ENCODE measurements at regions not wholly inside any gene's neighbourhood (a gene's known extent, or its start where the extent isn't known, plus 50 kb on each side); places are given as distances from the start of the nearest gene placed in this dataset.

DNA sequence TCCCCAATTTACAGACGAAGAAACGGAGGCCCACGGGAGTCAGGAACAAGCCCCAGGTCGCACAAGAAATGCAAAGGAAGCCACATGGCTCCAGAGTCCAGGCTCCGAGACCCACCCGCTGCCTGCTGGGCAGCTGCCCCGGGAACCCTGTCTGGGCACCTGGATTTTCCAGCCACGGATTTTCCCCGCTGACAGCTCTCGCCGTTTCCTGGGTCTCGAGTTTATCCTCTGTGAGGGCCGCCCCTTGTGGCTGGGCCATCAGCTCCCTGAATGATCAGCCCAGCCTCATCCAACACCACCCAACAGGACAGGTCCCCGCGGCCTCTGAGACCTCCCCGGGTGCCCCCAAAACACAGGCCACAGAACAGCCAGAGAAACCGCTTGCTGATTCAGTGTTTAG lies 189.7 kb downstream of the BRD1 start:
- no peak for DNase-seq

GRCh38 chr22:49637255-49637760 lies 190.4 kb downstream of the BRD1 start:
- DNase-seq = no peak

- DNase-seq = no peak
These were observed 191.0 kb downstream of the BRD1 start for GRCh38 chr22:49636649-49637048.

DNA sequence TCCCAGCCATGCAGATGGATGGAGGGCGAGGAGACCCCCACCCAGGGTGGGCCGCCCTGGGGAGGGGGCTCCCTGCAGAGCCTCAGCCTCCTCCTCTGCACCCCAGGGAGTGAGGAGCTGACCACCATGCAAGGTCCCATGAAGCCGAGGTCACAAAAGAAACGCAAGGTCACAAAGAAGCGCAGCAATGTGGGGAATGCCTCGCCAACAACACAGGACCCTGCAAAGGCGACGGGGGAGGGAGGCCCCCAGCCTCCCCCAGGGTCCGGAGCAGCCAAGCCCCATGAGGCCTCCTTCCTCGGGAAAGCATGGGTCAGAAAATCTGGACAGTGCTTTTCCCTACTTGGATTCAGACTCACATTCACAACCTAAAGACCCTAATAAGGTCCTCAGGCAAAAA lies 191.5 kb downstream of the BRD1 start:
- no peak for DNase-seq

DNA sequence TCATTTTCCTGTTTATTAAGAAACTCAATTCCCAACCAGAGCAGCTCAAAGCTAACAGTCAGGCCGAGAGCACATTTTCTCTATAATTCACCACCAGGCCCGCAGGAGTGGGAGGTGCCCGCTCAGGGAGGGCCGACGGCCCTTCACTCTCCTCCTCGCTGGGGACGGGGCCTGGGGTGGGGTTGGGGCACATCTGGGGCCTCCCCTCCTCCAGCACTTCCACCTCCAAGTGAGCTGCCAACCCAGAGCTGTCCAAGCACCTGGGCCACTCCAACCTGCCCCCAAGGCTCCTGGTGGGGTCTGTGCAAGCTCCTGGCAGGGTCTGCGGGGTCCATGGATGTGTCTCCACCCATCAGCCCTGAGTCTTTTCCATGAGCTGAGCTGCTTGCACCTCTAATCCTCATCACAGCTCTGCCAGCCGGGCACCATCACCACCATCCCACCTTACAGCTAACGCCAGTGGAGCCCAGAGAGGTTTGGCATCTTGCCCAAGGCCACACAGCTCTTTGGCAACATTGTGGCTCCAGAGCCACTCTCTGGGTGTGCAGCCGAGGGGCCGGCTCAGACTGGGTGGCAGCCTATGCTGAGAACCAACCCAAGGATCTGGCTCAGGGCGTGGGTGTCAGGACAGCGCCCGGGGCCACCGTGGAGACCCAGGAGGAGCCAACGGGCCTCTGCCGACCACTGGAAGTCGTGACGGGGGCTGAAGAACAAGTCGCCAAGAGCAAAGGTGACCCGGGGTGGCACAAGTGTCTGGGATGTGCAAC lies 193.5 kb downstream of the BRD1 start:
- no peak for DNase-seq

GRCh38 chr22:49633010-49633324 lies 194.7 kb downstream of the BRD1 start:
- peak; percentile 20 for DNase-seq

DNA sequence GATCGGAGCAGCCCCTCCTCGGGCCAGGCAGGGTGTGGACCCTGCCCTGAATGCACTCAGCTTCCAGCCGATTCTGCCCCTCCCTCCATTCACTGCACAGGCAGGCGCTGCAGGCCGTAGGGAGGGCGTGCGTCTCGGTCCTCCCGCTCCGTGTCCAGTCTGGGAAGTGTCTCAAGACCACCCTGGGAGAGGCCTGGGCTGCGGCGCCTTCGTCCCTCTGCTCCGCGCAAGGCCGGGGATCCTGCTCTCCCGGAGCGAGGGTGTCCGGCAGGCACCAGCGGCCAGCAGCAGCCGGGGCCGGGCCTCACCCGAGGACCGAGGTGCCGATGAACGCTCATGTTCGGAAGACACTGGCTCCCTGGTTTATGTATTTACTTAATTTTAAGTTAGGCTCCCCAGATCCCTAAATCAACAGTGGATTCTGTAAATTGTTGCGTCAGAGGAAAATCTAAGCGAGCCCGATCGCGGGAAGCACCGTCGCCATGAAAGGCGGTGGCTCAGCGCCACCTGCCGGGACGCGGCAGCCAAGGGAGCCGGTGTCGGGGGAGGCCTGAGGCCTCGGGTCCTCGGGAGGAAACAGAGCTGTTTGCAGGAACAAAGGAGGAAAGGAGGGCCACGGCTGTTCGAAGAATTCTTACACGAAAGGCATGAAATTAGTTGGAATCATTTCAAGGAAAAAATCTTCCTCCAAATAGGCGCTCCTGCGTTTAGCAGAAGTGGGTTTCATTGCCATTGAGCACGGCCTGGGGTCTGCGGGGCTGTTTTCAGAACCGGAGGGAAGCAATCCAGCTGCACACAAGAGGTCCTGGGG lies 195.3 kb downstream of the BRD1 start:
- DNase-seq = peak; percentile 72

DNA sequence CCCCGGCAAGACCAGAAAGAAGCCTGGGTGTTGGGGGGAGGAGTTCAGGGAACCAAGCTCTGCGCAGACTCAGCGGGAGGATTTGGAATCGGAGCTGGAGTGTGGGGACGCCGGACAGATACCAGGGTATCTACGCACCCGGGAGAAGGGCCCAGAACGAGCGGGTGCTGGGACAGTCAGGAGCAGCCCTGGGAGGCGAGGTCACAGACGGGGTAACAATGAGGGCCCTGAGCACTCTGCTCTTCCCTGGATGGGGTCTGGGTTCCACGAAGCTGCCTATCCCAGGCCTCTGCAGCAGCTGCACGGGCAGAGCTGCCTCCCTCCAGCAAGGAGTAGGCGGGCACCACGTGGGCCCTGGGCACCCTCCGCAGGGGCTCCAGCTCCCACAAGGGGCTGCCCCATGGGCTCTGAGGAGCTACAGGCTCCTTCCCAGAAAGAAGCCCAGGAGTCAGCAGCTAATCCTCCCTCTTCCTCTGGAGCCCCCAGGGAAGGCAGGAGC lies 197.2 kb downstream of the BRD1 start:
- DNase-seq = no peak

DNA sequence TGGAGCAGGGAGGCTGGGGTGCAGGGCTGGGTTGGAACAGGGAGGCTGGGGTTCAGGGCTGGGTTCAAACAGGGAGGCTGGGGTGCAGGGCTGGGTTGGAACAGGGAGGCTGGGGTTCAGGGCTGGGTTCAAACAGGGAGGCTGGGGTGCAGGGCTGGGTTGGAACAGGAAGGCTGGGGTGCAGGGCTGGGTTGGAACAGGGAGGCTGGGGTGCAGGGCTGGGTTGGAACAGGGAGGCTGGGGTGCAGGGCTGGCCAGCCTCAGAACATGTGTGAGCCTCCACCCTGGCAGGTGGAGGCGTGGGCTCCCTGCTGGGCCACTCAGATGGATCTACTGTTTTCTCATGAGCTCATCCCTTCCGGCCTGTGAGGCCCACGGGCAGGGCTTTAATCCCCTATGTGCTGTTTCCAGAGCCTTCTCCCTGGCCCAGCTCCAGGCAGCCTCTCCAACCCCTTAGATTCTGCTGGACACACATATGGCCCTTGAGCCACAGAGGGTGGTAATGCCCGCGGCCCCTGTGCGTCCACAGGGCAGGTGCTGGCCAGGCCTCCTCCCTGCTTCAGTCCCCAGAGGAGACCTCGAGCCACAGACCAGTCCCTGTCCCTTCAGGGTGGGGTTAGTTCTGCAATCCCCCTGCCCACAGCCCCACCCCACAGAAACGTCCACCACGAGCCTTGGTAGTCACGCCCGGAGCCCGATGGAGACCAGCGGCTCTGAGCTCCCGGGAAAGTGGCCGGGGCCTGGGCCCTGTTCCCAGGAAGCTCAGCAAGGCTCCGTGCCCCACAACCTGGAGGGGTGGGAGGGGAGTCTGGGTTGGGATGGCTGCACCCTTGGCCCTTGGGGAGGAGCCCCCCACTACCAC lies 197.9 kb downstream of the BRD1 start:
- DNase-seq = peak; percentile 41

DNA sequence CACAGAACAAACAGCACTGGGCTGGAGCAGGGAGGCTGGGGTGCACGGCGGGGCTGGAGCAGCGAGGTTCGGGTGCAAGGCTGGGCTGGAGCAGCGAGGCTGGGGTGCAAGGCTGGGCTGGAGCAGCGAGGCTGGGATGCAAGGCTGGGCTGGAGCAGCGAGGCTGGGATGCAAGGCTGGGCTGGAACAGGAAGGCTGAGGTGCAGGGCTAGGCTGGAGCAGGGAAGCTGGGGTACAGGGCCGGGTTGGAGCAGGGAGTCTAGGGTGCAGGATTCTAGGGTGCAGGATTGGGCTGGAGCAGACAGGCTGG lies 198.5 kb downstream of the BRD1 start:
- DNase-seq = no peak

DNA sequence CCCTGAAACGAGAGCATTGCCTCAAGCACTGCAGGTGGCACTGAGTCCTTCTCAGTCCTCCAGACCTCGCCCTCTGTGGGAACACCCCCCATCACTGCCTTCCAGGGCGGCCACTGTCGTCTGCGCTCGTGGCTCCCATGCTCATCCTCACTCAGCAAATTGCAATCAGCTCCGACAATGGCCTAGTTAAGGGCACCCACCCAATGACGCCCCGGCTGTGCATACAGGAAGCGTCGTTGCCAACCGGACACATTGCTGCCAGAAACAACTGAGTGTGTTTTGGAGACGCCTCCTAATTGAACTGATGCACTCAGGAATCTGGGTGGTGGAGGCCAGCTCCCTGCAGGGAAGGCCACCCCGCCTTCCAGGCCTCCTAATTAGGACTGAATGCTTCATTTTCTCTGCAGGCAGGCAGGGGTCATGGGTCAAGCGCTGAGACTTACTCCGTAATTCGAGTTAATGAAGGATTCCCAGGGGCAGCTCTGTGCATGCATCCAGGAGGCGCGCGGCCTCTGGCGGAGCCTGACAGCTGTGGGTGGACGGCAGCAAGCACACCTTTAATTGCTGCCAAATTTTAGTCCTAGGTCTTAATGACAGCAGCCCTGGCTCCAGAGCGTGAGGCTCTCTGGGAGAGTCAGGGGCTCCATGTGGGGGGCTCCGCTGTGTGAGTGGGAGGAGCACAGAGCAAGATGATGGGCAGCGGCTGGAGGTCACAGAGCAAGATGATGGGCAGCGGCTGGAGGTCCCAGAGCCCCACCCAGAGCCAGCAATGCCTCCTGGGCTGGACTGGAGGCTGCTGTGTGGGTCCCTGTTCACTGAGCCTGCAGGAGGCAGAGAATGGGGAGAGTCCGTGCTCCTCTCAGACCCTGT lies 199.0 kb downstream of the BRD1 start:
- peak; percentile 45 for DNase-seq

DNA sequence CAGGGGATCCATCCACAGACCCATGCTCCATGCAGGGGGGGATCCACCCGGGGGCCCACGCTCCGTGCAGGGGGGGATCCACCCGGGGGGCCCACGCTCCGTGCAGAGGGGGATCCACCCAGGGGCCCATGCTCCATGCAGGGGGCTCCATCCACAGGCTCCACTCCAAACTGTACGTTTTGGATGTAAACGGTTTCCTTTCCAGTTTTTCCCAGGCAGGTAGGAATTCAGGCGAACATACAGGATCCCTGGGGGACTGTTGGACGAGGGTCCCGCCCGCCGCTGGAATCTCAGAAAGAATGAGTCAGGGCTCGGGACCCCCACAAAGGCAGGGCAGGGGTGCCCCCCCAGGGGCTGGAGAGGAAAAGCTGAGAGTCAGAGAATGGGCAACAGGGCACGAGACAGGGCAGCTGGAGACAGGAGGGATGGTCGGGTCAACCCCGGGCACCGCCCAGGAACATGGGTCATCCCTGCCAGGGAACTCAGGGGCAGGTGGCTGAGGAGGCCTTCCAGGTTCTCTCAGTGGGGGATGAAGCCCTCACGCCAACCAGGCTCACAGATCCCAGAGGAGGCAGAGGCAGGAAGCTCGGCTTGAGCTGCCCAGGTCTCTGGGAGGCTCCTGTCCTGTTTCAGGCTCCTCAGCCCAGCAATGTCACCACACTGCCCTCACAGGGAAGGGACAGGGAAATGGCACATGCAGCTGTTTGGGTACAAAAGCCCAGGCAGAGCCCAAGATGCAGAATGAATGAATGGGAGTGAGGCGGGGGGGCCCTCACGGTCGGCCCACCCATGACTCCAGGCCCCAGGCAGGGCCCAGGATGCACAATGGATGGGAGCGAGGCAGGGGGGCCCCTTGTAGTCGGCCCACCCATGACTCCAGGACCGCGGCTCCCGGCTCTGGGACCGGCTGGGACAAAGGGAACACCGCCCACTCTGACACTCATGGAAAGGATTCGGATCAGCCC lies 200.2 kb downstream of the BRD1 start:
- no peak for DNase-seq

DNA sequence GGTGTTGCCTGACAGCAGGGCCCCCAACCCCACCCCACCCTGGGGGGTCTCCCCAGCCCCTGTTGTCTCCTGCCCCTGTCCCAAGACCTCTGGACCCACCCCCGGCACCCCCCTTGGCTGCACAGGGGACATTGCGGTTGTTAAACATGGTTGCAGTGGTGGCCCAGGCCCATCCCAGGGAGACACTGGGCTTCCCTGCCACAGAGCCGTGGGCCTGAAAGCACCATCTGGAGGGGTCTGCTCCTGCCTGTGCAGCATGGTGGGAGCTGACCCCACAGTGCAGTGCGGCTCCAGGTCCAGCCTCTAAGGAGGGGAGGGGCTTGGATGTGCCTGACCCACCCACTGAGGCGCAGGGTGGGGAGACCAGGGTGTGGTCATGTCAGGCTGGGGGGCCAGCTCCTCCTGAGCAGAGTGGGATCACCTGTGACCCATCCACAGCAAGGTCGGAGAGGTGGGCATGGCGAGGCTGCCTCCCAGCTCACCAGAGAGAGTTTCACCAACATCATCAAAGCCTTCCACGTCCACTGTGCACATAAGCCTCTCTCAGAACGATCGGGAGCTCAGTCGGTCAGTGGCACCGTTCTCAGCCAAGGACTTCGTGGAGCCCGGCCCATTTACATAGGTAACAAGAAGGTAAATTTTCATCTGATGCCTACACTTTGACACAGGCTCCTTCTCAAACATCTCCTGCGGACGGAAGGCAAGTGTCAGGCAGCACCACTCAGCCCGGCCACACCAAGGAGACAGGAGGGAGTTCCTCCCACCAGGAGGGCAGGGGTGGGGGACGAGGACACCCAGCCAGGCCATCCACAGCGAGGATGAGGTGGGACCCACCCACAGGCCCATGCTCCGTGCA lies 201.1 kb downstream of the BRD1 start:
- DNase-seq = no peak

DNA sequence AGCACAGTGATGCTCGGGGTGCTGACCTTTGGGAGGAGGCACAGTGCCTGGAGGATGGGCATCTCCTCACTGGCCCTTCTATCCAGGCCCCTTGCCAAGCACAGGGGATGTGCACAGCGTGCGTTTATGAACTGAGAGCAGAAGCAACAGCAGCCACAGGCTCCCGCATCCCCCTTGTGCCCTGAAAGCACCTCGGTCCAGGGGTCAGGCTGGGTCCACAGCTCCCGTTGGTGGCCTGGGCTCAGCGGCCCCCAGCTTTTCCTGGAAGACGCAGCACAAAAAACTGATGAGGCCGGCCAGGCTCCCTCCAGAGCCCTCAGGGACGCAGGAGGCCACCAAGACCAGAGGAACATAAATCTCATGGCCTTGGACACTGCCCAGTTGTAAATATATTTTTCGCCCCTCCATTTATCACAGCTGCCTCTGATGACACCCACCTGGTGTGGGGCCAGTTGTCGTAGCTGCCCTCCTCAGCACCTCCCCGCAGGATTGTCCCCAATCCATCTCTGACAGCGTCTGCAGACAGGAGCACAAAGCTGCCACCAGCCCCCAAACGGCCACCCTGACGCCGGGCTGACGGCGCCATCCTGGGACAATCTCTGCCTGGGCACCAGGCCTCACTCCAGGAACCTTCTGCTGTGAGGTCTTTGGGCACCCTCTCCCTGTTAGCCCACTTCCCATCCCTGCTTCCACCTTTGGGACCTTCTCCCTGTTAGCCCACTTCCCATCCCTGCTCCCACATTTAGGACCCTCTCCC lies 203.1 kb downstream of the BRD1 start:
- DNase-seq = no peak

DNA sequence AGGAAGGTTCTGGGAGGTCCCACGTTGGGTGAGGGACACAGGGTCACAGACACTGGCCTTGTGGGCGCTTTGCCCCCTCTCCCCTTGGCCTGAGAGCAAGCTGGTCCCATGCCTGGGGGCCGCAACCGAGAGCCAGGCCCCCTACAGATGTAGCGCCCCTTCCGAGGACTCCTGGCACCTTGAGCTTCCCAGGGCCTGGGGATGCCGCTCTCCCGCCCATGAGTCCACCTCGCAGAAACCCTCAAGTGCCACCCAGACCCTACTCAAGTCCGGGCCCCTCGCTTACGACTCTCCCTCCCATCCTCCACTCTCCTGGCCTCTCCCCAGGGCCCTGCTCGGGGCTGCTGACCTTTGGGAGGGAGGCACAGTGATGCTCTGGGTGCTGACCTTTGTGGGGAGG lies 204.0 kb downstream of the BRD1 start:
- no peak for DNase-seq

DNA sequence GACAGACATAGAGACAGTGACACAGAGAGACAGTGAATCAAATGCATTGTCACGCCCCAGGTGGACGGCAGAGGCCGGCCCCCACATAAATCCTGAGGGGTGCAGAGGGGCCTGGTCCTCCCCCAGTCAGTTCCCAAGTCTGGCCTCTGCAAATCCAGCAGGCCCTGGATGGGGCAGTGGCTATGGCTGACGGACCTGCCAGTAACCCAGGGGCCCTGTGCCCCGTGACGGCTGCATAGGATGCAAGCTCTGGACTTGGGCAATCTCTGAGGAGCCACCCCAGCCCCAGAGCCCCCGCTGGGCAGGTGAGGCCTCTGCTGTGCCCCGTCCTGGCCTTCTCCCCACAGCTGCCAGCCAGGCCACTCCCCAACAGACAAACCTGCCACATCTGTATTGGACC lies 204.5 kb downstream of the BRD1 start:
- no peak for DNase-seq

- DNase-seq = no peak
These were observed 205.2 kb downstream of the BRD1 start for GRCh38 chr22:49622241-49623105.

GRCh38 chr22:49621601-49622210 lies 206.0 kb downstream of the BRD1 start:
- DNase-seq = no peak

Measured in dermis blood vessel endothelial cell (primary cell).